Testis (tissue), 2 donors: ENCODE measurements at regions not wholly inside any gene's neighbourhood (a gene's known extent, or its start where the extent isn't known, plus 50 kb on each side); places are given as distances from the start of the nearest gene placed in this dataset.

Experiments
- POLR2A ChIP-seq: fragments of 450-650 bp; IDR thresholded peaks from one replicate; pipeline ENCODE4 v1.6.1; 2017; ENCODE audit warnings: antibody characterized with exemption, mild to moderate bottlenecking, moderate library complexity
- TF ChIP-seq, protein P1 (sequence below), 3 experiments: fragments of 450-650 bp in 2 of 3; fragments of 200-600 bp in 1 of 3; sonication (generic) in 1 of 3; IDR thresholded peaks; one replicate each; pipeline ENCODE4 v1.5.1; 2016 to 2019; ENCODE audit warnings: antibody characterized with exemption in 3 of 3, mild to moderate bottlenecking in 2 of 3, moderate library complexity in 1 of 3

DNA sequence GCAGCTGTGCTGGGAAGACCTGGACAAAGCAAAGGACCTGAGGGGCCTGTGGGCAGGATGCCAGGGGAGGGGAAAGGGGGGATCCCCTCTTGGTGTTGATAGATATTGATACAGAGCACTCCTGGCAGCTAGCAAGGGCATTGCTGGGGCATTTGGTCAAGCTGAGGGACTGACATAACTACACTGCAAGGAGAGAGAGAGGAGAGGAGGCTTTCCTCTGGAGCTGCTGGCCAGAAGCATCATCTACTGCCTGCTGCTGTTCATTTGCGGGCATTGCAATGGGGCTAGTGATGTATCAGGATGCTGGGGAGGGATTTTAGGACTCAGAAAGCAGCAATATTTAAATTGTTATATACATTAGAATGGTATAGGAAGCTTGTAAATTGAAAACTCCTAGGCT is 142.0 kb downstream of the ZNF648 start:
- no peak for TF ChIP-seq POLR2A
- TF ChIP-seq, protein P1, sequence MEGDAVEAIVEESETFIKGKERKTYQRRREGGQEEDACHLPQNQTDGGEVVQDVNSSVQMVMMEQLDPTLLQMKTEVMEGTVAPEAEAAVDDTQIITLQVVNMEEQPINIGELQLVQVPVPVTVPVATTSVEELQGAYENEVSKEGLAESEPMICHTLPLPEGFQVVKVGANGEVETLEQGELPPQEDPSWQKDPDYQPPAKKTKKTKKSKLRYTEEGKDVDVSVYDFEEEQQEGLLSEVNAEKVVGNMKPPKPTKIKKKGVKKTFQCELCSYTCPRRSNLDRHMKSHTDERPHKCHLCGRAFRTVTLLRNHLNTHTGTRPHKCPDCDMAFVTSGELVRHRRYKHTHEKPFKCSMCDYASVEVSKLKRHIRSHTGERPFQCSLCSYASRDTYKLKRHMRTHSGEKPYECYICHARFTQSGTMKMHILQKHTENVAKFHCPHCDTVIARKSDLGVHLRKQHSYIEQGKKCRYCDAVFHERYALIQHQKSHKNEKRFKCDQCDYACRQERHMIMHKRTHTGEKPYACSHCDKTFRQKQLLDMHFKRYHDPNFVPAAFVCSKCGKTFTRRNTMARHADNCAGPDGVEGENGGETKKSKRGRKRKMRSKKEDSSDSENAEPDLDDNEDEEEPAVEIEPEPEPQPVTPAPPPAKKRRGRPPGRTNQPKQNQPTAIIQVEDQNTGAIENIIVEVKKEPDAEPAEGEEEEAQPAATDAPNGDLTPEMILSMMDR (IDR thresholded peaks at IDR 0.05), result no peak
